ENCODE measurements at regions not wholly inside any gene's neighbourhood (a gene's known extent, or its start where the extent isn't known, plus 50 kb on each side); places are given as distances from the start of the nearest gene placed in this dataset.

DNA sequence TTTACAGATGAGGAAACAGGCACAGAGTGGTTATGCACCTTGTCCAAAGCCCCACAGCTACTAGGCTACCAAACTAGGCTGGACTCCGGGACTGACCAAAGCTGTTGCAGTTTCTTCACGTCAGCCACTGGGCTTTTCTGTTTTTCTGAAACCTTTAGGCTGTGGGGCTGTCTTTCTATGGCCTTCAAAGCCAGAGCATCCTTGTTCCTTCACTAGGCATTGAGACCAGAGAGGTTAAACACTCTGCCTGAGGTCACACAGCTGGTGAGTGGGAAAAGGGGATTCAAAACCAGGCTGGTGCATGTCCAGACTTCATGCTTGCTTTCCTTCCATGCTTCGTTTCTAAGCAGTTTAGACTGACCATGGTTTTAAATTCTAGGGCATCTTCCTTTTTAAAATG is 97.5 kb upstream of the KCNG1 start:
- TF ChIP-seq, protein P1, sequence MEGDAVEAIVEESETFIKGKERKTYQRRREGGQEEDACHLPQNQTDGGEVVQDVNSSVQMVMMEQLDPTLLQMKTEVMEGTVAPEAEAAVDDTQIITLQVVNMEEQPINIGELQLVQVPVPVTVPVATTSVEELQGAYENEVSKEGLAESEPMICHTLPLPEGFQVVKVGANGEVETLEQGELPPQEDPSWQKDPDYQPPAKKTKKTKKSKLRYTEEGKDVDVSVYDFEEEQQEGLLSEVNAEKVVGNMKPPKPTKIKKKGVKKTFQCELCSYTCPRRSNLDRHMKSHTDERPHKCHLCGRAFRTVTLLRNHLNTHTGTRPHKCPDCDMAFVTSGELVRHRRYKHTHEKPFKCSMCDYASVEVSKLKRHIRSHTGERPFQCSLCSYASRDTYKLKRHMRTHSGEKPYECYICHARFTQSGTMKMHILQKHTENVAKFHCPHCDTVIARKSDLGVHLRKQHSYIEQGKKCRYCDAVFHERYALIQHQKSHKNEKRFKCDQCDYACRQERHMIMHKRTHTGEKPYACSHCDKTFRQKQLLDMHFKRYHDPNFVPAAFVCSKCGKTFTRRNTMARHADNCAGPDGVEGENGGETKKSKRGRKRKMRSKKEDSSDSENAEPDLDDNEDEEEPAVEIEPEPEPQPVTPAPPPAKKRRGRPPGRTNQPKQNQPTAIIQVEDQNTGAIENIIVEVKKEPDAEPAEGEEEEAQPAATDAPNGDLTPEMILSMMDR (conservative IDR thresholded peaks at IDR 0.05 in 1 of 2, IDR thresholded peaks at IDR 0.05 in 1 of 2; ENCODE audit: extremely low read depth in 1 of 2, insufficient read depth in 1 of 2, low read depth in 1 of 2, low read length in 2 of 2) = no peak
- no peak for TF ChIP-seq EZH2 (IDR thresholded peaks at IDR 0.05; ENCODE audit: borderline replicate concordance, low read length)

Measured in mammary epithelial cell (primary cell).